ENCODE measurements at regions not wholly inside any gene's neighbourhood (a gene's known extent, or its start where the extent isn't known, plus 50 kb on each side); places are given as distances from the start of the nearest gene placed in this dataset.

DNA sequence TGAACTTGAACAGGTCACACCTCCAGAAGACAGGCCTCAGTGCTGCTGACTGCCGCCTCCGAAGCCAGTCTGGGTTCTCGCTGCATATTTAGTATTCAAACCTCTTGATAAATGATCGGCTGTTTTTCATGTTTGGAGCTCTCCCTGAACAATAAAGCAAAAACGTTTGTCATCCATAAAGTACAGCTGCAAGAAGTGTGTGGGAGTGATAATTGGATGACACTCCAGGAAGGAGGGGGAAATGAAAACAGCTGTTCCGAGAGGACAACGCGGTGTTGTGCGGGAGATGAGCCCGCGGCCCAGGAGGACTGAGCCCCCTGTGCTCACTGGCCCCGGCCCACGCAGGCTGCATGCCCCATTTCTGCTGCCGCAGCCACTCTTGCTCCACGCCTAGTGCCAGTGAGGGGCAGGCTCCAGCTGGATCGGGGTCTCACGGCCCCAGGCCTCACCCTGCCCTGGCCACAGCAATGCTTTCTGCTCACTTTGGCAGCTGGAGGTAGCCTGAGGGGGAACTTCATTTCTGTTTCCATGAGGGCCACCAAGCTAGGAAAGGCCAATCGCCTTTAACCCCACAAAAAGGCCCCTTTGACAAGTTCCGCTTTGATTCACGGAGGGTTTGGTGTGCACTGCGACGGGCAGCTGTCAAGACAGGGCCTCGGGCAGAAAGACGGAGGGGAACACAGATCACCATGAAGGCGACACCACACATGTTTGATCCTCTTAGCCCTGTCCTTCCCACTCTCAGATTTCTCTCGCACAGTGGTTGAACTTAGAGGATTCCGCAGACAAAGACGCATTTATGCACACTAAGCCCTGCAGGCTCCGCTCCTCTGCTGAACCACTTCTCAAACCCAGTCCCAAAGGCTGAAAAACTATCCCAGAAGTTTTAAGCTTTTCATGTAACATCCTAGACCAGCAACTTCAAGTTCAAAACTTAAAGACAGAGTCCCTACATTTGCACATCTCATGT, 537.6 kb downstream of the EFNB2 start:
- TF ChIP-seq POLR2AphosphoS5 (IDR thresholded peaks at IDR 0.05; ENCODE audit: low read depth, low read length) = no peak
- TF ChIP-seq, protein P1, sequence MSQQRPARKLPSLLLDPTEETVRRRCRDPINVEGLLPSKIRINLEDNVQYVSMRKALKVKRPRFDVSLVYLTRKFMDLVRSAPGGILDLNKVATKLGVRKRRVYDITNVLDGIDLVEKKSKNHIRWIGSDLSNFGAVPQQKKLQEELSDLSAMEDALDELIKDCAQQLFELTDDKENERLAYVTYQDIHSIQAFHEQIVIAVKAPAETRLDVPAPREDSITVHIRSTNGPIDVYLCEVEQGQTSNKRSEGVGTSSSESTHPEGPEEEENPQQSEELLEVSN (IDR thresholded peaks at IDR 0.05) = no peak
- TF ChIP-seq, protein P2, sequence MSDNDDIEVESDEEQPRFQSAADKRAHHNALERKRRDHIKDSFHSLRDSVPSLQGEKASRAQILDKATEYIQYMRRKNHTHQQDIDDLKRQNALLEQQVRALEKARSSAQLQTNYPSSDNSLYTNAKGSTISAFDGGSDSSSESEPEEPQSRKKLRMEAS (IDR thresholded peaks at IDR 0.05) = no peak
